HG02642 (cell line): ENCODE measurements at regions not wholly inside any gene's neighbourhood (a gene's known extent, or its start where the extent isn't known, plus 50 kb on each side); places are given as distances from the start of the nearest gene placed in this dataset.

Source experiments
- ATAC-seq: cut with Tn5 transposase; IDR thresholded peaks from one replicate; pipeline ENCODE4 v1.9.1; 2021; ENCODE audit warnings: mild to moderate bottlenecking; ENCODE audit not compliant: unreplicated experiment, poor library complexity

GRCh38 chr3:43885908-43886618, 195.3 kb downstream of the ABHD5 start:
- no peak for ATAC-seq

GRCh38 chr3:43892061-43892460, 201.3 kb downstream of the ABHD5 start:
- no peak for ATAC-seq

GRCh38 chr3:43892526-43892925, 201.8 kb downstream of the ABHD5 start:
- ATAC-seq, result peak; percentile 67

- no peak for ATAC-seq
These were observed 203.0 kb downstream of the ABHD5 start for GRCh38 chr3:43893727-43894126.

- ATAC-seq, result peak; percentile 61
These were observed 203.7 kb downstream of the ABHD5 start for GRCh38 chr3:43894176-43895049.

- ATAC-seq, result no peak
These were observed 204.8 kb downstream of the ABHD5 start for GRCh38 chr3:43895573-43895972.

GRCh38 chr3:43902415-43902814, 211.7 kb downstream of the ABHD5 start:
- no peak for ATAC-seq

- ATAC-seq, result no peak
These were observed 214.4 kb downstream of the ABHD5 start for GRCh38 chr3:43905157-43905556.

GRCh38 chr3:43906849-43907507, 216.2 kb downstream of the ABHD5 start:
- ATAC-seq, result peak; percentile 44

GRCh38 chr3:43907508-43907858, 216.7 kb downstream of the ABHD5 start:
- ATAC-seq, result peak; percentile 81

- no peak for ATAC-seq
These were observed 217.7 kb downstream of the ABHD5 start for GRCh38 chr3:43908456-43908855.

- ATAC-seq, result no peak
These were observed 218.4 kb downstream of the ABHD5 start for GRCh38 chr3:43909149-43909548.

- no peak for ATAC-seq
These were observed 220.0 kb downstream of the ABHD5 start for GRCh38 chr3:43910750-43911149.

- no peak for ATAC-seq
These were observed 222.6 kb downstream of the ABHD5 start for GRCh38 chr3:43913036-43913948.

- ATAC-seq, result no peak
These were observed 223.5 kb downstream of the ABHD5 start for GRCh38 chr3:43914269-43914668.

- no peak for ATAC-seq
These were observed 224.8 kb downstream of the ABHD5 start for GRCh38 chr3:43915546-43915945.

- ATAC-seq, result no peak
These were observed 226.6 kb downstream of the ABHD5 start for GRCh38 chr3:43917361-43917760.

GRCh38 chr3:43919029-43919428, 228.3 kb downstream of the ABHD5 start:
- no peak for ATAC-seq

GRCh38 chr3:43921056-43921648, 230.4 kb downstream of the ABHD5 start:
- no peak for ATAC-seq

GRCh38 chr3:43922374-43922773, 231.6 kb downstream of the ABHD5 start:
- ATAC-seq, result no peak
